GM10266 (cell line): ENCODE measurements at regions not wholly inside any gene's neighbourhood (a gene's known extent, or its start where the extent isn't known, plus 50 kb on each side); places are given as distances from the start of the nearest gene placed in this dataset.

Experiments used
- DNase-seq: peaks from one replicate; pipeline ENCODE4 v3.0.0; 2012; ENCODE audit errors: extremely low spot score
- CTCF ChIP-seq: IDR thresholded peaks from 2 replicates; pipeline ENCODE4 v1.5.1; 2012; ENCODE audit warnings: mild to moderate bottlenecking, low read depth; ENCODE audit not compliant: control insufficient read depth, insufficient read depth; ENCODE audit errors: missing control alignments

DNA sequence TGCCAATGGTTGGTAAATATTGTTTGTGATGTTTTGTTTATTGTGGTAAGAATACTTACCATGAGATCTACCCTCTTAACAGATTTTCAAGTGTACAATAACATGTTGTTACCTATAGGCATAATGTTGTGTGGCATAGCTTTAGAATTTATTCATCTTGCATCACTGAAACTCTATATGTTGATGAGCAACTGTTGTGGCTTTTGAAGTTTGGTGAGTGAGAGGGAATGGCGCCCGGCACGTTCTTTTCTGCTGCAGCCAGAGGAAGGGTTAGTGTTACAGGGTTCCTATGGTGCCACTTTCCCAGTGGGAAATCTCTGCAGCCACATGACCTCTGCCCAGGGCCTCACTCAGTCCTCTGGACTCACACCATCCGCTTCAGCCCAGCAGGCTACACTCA is 342.5 kb upstream of the ADGRL2 start:
- DNase-seq = no peak
- no peak for TF ChIP-seq CTCF

DNA sequence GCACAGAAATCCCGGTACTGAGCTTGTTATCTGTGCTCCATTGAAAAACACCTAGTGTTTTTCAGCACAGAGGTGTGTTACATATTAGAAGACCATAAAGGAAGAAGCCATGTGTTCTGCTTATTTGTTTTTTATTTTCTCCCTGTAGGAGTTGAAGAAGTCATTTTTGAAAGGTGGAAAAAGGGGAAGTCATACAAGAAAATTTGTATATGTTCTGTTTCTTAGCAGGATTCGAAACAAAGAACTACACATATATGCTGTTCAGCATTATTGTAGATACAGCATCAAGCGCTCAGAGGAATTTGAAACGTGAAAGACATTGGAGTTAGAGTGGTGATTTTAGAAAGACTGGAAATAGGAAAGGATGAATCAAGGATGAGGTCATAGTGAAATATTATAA is 345.3 kb upstream of the ADGRL2 start:
- no peak for DNase-seq

DNA sequence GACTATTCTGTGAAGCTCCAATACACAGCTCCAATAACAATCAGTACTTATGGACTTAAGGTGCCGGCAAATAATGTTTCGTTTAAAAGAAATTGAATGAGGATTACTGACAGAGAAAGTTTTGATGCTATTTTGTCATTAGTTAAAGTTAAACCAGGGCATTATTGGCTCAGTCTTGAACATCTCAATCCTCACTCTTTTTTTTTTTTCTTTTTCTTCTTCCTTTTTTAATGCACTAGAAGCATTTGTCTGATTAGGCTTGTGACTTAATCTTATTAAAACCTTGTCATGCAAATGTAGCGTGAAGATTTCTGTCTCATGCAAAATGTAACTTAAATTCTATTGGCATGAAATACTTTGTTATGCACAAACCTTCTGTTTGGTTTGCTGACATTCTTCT is 346.8 kb upstream of the ADGRL2 start:
- no peak for DNase-seq
- TF ChIP-seq CTCF = no peak

More for the DNA sequence above, 345.3 kb upstream of the ADGRL2 start:
- no peak for TF ChIP-seq CTCF

DNA sequence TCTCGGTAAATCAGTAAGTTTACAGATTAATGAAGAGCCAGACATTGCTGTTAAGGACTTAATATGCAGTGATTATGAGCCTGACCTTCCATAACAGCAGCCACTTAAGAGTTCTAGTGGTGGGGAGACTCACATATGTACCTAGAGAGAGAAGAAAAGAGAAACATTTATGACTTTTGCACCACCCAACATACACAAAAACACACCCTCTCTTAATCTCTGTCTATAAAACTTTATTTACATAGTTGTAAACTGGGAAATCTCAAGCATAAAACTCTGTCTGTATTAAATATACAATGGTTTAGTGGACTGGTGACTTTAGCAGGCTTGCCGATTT is 347.4 kb upstream of the ADGRL2 start:
- no peak for DNase-seq
- TF ChIP-seq CTCF = no peak

- DNase-seq = no peak
Observed at GRCh38 chr1:81452693-81453366, 347.9 kb upstream of the ADGRL2 start.

DNA sequence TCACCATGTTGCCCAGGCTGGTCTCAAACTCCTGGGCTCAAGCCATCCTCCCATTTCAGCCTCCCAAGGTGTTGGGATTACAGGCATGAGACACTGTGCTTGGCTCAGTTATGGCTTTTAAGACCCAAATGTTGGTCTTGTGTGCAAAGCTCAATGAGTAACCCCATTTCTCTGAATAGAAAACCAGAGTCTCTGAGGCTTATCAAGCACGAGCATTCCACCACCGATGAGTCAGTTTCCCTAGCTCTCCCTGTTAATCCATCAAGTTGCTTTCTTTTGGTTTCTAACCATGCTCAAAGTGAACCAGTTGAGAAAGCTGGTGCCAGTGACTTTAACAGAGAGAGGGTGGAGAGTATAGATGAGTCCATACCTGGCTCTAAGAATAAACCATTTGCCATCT is 350.9 kb upstream of the ADGRL2 start:
- no peak for DNase-seq
- no peak for TF ChIP-seq CTCF

More at GRCh38 chr1:81452693-81453366, 347.9 kb upstream of the ADGRL2 start:
- TF ChIP-seq CTCF = no peak

DNA sequence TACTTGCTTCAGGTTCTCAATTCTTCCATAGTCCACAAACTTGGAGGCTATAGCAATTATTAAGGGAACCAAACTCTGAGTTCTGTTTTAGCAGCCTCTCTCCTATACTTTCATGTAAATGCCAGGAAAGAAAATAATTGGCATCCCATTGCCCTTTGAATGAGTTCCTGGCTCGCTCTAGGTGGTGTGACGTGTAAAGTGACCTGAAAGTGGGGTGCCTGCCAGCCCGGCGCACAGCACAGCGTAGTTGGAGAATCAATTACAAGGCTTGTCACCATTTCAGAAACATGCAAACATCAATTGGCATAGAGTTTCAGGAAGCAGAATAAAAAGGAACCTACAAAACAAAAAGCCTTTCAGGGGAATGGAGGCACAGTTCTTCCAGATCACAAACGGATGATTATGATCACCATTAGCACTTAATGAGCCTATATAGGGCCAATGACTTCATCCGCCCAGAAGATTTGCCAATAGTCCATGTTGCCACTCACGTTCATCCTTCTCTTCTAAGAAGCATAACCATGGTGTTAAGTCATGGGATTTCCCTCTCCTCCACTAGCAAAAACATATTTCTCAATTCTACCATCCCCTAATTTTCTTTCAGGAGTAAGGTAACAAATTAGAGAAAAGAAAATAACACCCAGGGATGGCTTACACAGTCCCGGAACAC is 354.6 kb upstream of the ADGRL2 start:
- TF ChIP-seq CTCF = no peak
- DNase-seq = no peak
